Umbilical cord (tissue), 1 donor: ENCODE measurements at regions not wholly inside any gene's neighbourhood (a gene's known extent, or its start where the extent isn't known, plus 50 kb on each side); places are given as distances from the start of the nearest gene placed in this dataset.
A peak's percentile ranks its signal among the peaks of the same experiment; 100 is the strongest.

Experiments used
- DNase-seq: peaks from one replicate; pipeline ENCODE4 v3.0.0-alpha.2; 2015; ENCODE audit warnings: low spot score

DNA sequence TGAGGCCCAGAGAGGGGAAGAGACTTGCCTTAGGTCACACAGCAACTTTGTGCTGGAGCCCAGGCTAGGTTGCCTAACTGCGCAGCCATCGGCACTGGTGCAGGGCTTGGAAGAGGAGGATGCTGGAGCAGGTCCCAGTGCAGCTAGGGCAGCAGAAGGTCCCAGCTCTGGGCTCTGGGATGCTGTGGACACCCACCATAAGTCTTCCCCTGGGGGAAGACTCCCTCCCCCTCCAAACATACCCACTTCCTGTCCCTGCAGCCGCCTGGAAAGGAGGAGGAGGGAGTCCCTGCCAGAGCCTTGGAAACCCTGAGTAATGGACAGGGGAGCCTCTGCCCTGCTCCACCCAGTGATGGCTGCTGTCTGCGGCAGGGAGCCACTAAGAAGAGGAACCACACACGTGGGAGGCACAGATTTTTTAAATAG is 93.6 kb downstream of the NCR2 start:
- DNase-seq = peak; percentile 77

DNA sequence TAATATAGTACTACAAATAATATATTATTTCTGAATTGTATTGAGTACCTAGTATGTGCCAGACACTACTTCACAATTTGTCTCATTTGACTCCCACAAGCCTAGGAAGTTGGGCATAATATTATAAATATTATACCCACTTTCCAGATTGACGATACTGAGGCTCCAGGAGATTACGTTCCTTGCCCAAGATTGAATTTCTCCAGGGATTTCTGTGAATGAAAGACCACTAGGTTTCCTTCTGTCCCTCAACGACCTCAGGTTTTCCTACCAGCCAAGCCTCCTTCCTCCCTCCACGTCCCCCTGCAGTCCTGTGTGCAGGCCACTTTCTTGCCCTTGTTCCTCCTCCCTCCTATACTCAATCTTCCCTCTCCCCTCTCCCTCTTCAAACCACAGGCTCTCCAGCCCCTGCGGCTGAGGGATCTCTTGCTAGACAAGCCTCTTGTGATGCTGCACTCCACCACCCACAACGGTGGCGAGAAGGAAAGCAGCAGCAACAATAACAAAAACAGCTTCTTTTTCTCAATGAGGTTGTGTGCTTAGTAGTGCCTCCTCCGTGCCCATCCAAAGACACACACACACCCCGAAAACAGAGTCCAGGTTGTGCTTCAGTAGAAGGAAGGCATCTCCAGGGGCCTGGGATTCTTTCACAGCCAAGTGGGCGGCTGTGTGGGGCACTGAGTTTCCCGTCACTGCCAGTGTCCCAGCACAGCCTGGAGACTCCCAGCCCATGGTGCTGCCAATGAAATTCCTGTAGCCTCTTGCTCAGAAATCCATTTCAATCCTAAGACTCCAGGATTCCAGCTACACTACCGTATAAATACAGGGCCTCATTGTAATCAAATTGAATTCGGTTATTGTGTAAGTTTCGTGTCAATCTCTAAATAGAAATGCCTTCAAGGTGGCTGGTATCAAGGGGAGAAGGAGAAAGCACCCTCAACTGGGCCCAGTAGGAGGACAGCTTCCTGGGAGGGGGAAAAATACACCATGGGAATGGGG is 94.4 kb downstream of the NCR2 start:
- DNase-seq = no peak

DNA sequence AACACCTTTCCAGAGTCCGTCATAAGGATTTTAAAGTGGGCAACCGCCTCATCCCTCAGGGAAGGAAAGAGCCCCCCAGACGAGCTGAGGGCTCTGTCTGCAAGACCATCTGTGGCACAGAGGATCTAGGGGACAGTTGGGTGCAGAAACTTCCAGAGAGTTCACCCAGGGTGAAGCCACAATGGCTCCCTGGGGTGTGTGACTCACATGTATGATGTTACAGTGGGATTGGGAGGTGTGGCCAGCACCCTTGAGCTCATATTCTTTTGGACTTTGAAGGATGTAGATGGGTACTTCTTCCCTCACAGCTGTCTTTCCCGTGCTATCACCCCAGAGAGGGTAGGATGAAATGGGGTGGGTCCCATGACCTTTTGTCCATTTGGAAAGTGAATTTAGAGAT is 95.5 kb downstream of the NCR2 start:
- DNase-seq = no peak

DNA sequence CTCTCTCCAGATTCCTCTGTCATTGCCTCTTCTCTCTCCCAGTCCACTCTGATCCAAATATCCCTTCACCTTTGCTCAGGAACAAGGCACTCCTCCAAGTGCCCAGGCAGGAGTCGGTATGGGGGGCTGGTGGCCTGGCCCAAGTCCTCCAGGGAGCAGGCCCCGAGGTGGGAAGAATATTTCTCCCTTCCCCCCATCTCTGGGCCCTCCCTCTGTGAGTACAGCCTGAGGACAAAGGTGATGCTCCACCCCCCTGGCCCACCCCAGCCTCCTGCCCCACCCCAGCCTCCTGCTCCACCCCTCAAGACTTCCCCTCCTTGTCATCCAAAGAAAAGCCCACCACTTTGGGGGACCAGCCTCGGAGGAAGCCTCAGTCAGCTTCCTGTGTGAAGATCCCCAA is 96.9 kb downstream of the NCR2 start:
- no peak for DNase-seq

DNA sequence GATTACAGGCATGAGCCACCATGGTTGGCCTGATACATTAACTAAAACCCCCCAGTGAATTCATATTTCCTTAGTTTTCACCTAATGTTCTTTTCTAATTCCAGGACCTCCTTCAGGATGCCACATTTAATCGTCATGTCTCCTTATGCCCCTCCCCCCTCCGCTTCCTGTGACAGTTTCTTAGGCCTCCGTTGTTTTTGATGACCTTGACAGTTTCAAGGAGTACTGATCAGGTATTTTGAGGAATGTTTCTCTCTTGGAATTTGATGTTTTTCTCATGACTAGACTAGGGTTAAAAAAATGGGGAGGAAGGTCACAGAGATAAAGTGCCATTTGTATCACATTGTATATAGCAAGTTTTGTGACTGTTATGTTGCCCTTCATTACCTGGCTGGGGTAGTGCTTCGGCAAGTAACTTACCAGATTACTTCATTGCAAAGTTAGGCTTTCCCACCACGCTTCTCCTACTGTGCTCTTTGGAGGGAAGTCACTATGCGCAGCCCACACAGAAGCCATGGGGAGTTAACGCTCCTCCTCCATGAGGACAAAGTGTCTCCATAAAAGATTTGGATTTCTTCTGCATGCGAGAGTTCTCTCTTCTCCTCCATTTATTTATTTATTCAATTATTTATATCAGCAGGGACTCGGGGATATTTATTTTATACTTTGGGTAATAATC is 99.5 kb downstream of the NCR2 start:
- no peak for DNase-seq

DNA sequence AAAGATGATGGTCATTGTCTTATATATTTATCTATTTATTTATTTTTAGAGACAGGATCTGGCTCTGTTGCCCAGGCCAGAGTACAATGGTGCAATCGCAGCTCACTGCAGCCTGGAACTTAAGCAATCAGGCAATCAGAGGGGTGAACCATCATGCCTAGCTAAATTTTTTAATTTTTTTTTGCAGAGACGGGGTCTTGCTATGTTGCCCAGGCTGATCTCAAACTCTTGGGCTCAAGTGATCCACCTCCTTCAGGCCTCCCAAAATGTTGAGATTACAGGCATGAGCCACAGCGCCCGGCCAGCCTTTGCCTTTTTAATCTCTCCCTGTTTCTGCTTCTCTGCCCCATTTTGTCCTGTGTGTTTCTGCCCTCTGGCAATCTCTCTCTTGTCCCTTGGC is 102.2 kb downstream of the NCR2 start:
- DNase-seq = no peak

DNA sequence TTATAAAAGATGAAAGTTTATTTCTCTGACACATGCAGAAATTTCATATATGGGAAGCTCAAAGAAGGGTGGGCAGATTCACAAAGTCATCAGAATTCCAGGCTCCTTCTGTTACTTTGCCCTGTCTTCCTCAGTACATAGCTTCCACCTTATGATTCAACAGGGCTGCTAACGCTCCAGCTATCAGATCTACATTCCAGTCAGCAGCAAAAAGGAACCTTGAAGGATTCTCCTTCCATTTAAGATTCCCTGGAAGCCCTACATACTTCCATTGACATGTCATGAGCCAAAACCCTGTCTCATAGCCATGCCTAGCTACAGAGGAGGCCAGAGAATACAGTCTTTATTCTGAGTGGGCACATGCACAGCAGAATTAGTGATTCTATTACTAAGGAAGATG is 103.3 kb downstream of the NCR2 start:
- no peak for DNase-seq

DNA sequence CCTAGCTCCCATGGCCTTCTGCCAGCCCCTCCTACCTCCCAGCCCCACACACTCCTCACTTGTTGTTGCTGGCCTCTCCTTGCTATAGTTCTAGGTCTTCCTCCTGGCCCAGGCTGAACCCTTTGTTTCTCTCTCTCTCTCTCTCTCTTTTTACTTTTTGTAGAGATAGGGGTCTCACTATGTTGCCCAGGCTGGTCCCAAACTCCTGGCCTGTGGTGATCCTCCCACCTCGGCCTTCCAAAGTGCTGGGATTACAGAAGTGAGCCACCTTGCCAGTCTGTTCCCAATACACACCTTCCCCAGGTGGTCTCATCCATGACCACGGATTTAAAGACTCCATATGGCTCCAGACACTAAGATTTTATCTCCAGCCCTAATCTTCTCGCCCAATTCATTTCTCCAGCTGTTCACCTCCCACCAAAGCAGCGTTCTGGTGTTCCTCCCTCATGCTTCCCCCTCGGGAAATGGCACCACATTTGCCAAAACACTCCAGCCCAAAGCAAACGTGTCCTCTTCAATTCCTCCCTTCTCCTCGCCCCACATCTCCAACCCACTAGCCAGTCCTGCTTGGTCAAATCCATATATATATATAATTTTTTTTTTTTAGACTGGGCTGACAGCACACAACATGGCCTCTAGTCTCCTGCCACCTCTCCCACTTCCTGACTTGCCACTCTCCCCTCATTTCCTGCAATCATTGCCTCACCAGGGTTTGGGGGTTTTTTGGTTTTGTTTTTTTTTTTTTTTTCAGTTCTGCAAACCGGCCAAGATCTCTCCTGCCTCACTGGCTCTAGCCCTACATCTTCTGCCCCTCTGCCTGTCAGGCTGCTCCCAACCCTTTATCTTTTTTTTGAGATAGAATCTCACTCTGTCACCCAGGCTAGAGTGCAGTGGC is 104.4 kb downstream of the NCR2 start:
- no peak for DNase-seq

DNA sequence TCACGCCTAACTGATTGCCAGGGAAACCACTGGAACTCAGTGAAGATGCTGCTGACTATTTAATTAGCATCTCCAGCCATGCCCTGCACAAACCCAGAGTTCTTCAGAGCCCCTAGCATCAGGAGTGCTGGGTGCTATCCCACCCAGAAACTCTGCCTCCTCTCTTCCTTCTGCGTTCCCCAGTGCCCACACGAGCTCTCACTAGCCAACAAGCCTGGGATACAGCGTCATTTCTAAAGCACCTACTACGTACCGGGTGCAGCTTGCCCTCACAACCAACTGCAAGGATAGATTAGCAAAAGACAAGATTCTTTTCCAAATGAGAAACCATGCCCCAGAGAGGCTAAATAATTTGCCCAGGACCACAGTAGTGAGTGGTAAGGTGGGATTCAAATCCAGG is 105.2 kb upstream of the FOXP4 start:
- no peak for DNase-seq

DNA sequence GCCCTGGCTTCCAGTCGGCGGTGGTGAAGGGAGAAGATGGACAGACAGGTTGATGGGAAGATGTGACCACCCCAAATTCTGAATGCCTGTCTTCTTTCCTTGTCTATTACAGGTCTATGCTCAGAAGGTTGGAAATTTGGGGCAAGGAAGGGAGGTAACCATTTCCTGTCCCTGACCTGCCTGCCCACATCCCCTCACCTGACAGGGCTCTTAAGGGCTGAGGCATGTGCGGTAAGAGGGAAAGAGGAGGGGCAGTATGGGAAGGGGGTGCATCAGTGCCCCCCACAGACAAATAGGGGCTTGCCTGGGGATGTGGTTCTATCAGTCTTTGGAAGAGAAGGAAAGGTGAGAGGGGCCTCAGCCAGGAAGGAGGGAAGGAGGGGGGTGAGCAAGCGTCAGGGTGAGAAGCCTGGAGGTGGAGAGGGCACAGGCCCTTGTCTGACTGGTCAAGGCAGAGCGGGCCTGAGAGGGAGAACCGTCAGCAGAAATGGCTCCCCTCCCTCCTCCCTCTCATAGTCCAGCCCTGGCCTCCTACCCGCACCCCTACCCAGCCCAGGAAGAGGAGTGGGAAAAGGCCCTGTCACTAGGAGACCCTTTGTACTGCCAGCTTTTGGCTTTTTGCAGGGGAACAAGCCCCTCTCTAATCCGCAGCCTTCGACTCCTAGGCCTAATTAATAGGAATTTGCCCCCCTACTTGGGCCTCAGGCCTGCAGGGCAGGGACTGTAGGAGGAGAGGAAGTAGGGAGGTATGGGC is 104.4 kb upstream of the FOXP4 start:
- no peak for DNase-seq

DNA sequence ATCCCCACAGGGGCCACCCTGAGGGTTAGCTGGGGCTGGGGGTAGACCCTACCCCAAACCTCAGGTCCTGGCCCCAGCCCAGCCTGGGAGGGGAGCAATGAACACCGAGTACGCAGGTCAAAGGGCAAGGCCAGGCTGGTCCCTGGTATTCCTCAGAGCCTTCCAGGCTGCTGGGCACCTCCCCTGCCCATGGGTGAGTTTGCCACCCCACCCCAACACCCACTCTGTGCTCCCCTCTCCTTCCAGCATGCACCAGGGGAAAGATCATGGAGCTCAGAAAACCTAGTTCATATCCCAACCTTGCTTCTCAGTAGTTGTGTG is 103.9 kb upstream of the FOXP4 start:
- no peak for DNase-seq

DNA sequence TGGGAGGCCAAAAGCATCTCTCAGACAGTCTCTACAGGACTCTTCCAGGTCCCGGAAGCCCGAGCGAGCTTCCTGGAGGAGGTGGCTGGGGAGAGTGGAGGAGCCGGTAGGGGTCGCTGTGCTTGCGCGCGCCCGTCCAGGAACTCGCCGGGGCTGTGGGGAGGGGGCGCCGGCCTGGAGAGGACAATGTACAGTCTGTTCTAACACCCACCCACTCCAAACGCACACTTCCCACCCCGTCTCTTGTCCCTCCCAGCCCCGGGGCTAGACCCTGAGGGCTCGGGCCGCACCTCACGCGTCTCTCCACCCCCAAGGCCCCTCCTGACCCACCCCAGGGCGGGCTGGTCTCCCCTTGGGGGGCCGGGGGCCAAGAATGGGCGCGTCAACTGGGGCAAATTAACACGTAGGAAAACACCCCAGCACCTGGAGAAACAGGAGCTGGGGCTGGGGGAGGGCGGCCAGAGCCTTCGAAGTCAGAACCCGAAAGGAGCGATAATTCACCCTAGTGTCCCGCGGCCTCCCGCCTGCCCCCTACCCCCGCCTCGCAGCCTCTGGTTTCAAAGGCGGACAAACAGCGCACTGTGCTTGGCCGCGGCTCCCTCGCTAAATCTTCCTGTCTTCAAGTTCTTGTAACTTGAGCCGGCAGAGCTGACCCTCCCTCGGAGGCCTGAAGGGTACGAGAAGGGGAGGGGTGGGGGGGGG is 103.2 kb upstream of the FOXP4 start:
- peak; percentile 93 for DNase-seq

DNA sequence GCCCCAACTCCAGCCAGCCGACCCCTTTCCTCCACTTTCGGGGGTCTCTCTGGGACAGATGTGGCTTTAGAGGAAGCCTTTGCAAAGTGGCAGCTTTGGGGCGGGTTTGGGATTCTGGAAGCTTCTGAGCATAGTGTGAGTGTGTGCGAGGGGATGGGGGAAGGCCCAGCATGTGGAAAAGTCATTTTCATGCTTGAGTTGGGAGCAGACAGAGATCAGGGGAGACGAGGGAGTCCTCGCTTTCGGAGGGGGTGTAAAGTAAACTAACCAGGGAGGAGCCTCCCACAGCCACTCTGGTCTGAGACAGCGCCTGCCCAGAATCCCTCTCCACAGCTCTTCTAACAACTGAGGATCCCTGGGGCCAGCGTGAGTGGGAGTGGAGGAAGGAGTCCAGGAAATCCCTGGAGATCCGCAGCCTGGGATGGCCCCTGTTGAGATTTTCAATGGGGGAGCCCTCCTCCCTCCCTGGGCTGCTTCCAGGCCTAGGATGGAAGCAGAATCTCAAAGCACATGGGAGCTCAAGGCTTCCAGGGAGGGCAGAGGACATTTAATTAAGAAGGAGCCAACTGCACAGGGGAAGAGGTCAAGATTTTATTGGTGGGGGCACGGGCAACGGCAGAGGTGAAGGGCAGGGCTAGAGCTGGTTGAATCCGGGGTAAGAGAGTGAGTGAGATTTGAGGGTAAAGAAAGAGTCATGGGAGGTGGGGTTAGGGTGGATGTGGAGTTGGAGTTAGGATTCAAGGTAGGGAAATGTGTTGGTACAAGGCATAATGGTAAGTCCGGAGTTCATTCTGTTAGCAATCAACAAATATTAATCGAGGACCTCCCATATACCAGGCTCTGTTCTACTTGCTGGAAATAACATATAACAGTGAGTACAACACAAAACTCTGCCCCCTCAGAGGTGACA is 102.3 kb upstream of the FOXP4 start:
- DNase-seq = peak; percentile 76

DNA sequence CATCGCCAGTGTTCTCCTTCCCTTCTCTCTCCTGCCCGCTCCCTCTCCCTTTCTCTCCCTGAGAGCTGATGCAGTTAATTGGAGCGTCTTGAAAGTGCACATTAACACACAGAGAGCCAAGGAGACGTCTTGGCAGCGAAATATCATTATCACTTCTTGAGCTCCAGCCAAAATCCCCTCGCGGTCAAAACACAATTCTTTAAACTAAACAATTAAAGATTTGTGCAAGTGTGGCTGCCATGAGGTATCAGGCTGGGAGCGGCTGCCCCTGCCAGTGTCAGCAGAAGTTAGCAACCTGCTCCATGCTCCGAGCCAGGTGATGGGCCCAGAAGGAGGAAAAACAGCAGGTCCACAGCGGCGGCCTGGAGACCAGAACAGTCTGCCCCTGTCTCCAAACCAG is 100.9 kb upstream of the FOXP4 start:
- DNase-seq = no peak

DNA sequence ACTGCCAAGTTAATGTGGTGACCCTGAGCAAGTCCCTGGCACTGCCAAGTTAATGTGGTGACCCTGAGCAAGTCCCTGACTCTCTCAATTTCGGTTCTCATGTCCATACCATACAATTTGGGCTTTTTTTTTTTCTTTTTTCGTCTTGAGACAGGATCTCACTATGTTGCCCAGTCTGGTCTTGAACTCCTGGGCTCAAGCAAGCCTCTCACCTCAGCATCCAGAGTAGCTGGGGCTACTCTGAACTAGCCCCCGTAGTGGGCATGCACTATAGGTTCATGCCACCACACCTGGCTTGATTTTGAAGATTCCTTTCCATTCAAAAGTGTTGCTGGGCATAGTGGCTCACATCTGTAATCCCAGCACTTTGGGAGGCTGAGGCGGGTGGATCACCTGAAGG is 100.0 kb upstream of the FOXP4 start:
- no peak for DNase-seq

DNA sequence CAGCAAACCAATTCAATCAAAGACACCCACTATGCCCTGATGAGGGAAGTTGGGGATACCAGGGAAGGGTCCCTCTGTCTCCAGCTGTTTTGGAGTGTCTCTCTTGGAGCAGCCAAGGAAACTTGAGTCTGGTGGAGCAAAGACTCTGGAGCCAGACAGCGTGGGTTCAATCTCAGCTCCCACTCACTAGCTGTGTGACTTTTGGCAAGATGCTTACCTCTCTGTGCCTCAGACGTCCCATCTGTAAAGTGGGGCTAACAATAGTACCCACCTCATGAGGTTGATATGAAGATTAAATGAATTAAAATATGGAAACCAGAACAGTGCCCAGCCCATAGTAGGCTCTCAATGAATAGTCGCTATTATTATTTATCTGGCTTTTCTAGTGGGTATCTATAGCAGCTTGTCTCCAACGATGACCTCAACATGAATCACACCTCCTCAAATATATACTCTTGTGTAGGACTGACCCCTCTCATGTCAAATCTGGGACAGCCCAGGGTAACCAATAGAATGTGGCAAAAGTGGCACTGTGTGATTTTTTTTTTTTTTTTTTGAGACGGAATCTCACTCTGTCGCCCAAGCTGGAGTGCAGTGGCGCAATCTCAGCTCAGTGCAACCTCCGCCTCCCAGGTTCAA is 99.2 kb upstream of the FOXP4 start:
- DNase-seq = no peak

DNA sequence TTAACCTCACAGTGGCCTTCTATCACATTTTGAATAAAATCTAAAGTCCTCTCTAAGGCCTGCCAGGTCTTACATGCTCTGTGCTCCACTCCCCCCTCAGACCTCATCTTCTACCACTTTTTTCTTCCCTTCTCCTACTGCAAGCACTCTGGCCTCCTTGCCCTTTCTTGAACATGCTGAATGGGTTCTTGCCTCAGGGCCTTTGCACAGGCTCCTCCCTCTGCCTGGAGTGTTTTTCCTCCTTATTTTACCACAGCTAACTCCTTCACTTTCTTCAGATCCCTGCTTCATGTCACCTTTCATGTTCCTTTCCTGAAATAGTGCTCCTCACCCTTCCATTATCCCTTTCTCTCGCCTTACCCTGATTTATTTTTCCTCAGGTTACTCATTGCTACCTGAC is 97.9 kb upstream of the FOXP4 start:
- no peak for DNase-seq

DNA sequence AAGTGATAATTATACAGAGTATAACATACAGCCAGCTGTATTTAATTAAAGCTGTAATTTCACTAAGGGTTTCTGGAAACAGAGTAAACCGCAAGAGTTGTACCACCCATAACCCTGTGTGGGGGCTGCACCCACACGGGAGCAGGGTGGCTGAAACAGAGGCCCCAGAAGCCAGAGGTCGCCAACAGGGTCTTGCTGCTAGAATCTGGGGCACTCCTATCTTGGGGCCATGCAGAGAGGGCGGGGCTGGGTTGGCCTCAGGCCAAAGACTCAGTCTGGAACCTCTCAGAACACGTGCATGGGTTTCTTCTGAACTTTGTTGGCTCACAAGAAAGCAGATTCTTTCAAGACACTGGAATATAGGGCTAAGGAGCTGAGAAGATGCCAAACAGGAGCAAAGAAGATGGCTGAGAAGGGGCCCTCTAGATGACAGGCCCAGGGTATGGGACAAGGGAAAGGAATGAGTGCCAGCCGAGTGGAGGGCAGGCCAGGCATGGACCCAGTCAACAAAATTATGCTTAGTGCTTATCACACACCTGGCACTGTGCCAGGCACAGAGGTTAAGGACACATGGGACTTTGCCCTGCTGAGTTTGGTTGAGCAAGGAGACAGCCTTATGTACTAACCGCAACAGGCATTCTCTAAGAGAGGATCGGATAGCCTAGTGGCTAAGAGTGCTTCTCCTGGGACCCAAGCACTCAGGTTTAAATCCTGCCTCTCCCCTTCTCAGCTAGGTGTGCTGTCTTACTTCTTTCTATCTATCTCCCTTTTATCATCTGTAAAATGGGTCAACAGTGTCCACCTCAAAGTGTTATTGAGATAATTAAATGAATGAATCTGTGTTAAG is 96.6 kb upstream of the FOXP4 start:
- DNase-seq = peak; percentile 61
